CD4-positive, alpha-beta T cell treated with Interleukin-15 for 4 hours (primary cell): ENCODE measurements at regions not wholly inside any gene's neighbourhood (a gene's known extent, or its start where the extent isn't known, plus 50 kb on each side); places are given as distances from the start of the nearest gene placed in this dataset.
"Not testable (repeated sequence)": the region's sequence is repeated elsewhere in the genome, so short reads cannot be mapped to it uniquely, and the experiment has no call there.

Experiments used
- DNase-seq: peaks from one replicate; pipeline ENCODE4 v3.0.0-alpha.2; 2020; ENCODE audit warnings: low spot score

GRCh38 chr10:2099321-2099720 lies 362.0 kb upstream of the ADARB2 start:
- no peak for DNase-seq

- no peak for DNase-seq
These were observed 360.6 kb upstream of the ADARB2 start for GRCh38 chr10:2097937-2098336.

DNA sequence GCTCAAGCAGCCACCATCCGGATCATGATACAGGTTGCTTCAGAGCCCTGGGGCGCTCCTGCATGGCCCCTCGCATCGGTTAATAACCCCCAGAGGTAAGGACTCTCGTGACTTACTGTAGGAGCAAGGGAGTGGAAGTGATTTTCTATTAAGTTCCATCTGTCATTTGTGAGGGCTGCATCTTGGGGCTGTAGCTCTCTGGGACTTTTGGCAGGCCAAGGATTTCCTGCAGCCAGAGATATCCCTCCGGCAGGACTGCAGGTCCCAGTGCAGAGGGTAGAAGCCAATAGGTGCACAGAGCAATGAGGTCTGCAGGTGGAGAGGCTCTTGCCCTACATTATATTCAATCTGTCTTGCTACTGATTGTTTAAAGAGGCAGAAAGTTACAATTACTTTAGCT lies 356.8 kb upstream of the ADARB2 start:
- DNase-seq, result no peak

GRCh38 chr10:2083591-2083990 lies 346.3 kb upstream of the ADARB2 start:
- DNase-seq, result no peak

- no peak for DNase-seq
These were observed 344.2 kb upstream of the ADARB2 start for GRCh38 chr10:2081501-2081900.

- DNase-seq, result no peak
These were observed 342.3 kb upstream of the ADARB2 start for GRCh38 chr10:2079603-2080078.

GRCh38 chr10:2077231-2077630 lies 339.9 kb upstream of the ADARB2 start:
- DNase-seq, result no peak

GRCh38 chr10:2076528-2076927 lies 339.2 kb upstream of the ADARB2 start:
- no peak for DNase-seq

- no peak for DNase-seq
These were observed 329.7 kb upstream of the ADARB2 start for GRCh38 chr10:2067015-2067414.

- no peak for DNase-seq
These were observed 317.4 kb upstream of the ADARB2 start for GRCh38 chr10:2054728-2055127.

- no peak for DNase-seq
These were observed 316.5 kb upstream of the ADARB2 start for GRCh38 chr10:2053805-2054204.

- DNase-seq, result no peak
These were observed 313.8 kb upstream of the ADARB2 start for GRCh38 chr10:2051108-2051507.

DNA sequence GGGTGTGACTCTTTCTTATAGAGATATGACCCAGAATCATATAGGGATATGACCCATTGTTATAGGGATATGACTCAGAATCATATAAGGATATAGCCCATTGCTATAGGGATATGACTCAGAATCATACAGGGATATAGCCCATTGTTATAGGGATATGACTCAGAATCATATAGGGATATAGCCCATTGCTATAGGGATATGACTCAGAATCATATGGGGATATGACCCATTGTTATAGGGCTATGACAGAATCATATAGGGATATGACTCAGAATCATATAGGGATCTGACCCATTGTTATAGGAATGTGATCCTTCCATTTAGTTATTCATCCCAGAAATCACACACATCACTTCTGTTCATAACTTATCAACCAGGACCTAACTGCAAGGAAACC lies 312.2 kb upstream of the ADARB2 start:
- no peak for DNase-seq

- DNase-seq, result no peak
These were observed 311.1 kb upstream of the ADARB2 start for GRCh38 chr10:2048337-2048973.

GRCh38 chr10:2047679-2048078 lies 310.4 kb upstream of the ADARB2 start:
- no peak for DNase-seq

DNA sequence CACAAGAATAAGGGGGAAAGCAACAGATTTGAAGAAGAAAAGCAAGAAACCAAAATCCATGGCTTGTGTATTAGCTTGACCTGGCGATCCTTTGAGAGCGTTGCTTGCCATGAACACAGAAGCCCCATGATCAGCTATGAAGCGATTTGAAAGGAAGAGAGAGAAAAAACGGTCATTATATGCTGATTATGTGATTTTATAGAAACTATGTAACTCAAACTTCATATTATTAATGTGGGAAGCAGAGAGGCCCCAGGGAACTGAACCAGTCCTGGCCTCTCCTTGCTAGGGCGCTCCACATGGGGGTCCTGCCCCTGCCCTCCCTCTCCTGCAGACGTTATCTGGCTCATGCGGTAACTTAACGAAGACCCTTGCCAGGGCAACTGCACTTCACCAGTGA lies 306.1 kb upstream of the ADARB2 start:
- no peak for DNase-seq

- DNase-seq, result no peak
These were observed 300.7 kb upstream of the ADARB2 start for GRCh38 chr10:2038036-2038435.

- DNase-seq, result no peak
These were observed 299.9 kb upstream of the ADARB2 start for GRCh38 chr10:2037246-2037645.

DNA sequence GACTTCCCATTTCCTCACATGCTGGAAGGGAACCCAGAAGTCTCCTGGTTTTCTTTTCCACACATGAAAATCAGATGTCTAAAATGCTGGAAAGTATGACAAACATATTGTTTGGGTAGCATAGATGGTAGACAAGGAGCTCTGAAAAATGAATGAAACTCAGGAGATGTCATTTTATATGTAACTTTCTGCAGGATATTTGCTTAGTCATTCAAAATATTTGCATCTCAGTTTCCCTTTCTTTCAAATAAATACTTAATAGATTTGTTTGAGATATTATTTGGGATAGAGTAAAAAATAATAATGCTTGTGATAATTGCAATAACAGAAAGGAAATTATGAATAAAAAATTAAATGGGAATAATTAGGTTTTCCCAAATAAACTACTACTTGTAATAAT lies 298.9 kb upstream of the ADARB2 start:
- DNase-seq, result no peak

DNA sequence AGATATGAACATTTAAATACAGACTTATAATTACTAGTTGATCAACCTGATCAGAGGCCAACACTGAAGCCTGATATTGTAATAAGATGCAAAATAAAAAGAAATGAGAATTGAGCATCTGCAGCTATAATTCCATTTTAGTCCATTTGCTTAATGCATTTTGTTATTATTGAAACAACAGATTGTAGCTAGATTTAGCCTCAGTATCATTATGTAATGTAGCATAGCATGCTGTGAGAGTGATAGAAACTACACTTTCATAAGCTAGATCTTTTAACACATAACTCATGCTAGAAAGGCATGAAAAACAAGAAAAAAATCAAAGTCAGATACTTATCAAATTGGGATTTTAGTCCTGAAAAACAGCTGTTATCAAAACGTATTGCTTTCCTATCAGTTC lies 292.7 kb upstream of the ADARB2 start:
- no peak for DNase-seq

GRCh38 chr10:2026936-2027335 lies 289.6 kb upstream of the ADARB2 start:
- DNase-seq, result no peak

- not testable (repeated sequence) for DNase-seq
These were observed 287.4 kb upstream of the ADARB2 start for GRCh38 chr10:2024750-2025149.

- no peak for DNase-seq
These were observed 286.4 kb upstream of the ADARB2 start for GRCh38 chr10:2023687-2024086.

DNA sequence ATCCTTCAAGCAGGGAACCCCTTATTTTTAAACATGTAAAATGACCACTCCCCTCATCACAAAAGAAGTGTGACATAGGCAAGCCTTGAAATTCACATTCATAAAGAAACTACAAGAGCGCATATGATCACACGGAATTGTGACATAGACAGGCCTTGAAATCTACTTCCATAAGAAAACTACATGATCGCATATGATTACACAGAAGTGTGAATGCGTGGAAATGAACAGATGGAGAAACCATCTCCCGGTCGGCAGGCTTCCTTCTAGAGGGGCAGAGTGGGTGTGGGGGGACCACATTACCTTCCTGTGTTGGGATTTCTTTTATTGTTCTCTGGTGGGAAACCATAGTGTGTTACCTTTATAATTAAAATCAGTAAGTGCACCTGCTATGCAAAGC lies 285.1 kb upstream of the ADARB2 start:
- DNase-seq, result no peak

DNA sequence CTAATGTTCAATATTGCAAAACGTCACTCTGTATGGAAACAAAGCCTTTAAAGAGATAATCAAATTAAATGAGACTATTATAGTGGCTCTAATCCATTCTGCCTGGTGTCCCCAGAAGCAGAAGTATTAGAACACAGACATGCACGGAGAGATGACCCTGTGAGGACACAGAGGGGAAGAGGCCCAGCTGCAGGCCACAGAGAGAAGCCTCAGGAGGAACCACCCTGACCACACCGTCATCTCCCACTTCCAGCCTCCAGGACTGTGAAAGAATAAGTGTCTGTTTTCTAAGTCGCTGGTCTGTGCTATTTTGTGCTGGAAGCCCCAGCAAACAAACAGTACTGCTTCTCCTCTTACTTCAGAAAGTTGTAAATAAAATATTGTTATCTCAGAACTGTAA lies 283.5 kb upstream of the ADARB2 start:
- no peak for DNase-seq
